IPS DF 4.7 (cell line): ENCODE measurements at regions not wholly inside any gene's neighbourhood (a gene's known extent, or its start where the extent isn't known, plus 50 kb on each side); places are given as distances from the start of the nearest gene placed in this dataset.

Experiments used
- DNase-seq: peaks from one replicate; pipeline ENCODE4 v3.0.0-alpha.2; 2013; ENCODE audit warnings: low spot score; ENCODE audit errors: extremely low read depth

DNA sequence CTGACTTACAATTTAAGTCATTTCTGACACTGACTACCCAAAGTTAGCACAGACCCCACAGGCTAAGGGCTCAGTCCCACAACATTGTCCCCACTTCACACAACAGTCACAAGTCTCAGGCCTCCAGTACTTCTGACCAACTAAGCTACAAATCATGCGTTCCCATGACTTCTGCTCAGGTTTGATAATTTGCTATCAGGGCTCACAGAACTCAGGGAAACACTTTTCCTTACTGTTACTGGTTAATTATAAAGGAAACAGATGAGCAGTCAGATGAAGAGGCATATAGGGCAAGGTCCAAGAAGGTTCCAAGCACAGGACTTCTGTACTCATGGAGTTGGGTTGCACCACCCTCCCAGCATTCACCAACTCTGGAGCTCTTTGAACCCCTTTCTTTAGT, 151.2 kb upstream of the TNR start:
- DNase-seq: no peak

DNA sequence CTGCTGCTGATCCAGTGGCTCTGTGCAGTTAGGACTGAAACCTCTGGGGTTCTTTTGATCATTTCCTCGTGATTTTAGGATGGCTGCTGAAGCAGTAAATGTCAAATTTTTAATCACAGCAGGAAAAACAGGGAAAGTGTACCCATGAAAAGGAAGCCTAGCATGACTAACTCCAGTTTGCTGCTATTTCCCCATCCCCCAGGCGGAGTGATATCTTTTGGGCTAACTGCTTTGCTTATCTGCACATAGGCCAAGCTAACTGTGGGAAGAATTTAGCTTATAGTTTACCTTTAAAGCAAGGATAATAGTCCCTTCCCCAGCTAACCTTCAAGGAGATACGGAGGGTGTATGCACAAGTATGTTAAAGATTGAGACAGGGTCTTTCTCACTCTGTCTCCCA, 149.8 kb upstream of the TNR start:
- no peak for DNase-seq

DNA sequence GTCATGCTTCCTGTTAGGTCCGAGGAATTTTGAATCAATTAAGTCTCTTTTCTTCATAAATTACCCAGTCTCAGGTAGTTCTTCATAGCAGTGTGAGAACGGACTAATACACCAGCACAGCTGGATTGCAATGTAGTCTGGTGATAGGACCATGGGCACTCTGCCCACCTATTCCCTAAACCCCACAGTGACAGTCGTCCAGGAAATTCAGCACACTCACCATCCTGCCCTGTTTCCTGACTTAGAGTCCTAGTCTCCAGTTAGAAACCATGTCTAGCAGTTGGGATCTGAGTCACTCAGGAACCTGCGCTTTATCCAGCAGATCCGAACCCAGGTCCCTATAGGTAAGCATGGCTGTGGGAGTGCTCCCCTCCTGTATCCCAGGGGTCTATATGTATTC, 149.3 kb upstream of the TNR start:
- no peak for DNase-seq

DNA sequence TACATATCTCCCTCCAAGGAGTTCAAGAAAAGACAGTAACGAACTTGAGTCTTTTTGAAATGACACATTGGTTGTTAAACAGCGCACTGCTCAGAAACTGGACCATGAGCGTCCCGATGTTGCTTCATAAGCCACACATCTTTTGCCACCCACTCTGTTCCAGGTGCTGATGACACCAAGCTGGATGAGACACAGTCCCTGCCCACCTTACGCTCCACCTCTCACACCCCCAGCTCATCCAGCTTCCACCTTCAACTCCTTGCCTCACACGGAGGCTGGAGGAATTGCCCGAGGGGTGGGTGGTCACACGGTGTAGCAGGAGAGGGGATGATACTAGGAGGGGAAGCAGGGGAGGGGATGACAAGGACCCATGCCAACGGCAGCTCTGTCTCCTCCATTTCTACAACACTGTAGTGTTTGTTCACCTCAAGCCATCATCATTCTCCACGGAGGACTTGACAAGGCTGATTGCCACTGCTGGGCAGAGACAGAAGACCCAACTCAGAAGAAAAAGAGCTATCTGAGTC, 148.5 kb upstream of the TNR start:
- DNase-seq: no peak

DNA sequence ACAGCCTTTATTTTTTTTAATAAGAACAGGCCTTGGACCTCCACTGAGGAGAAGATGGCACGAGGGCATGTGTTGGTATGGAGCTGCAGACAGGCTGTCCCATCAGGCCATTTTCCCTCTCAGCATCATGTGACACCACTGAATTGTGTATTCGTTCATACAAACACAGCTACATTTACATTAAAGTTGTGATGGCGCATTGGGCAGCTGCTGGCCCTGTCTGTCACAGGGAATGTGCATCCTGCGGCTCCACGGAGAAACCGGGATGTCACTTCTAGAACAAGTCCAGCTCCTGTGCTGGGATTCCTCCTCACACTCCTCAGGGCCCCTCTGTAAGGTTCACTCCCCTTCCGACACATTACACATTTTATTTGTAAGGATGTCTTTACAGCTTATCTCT, 147.6 kb upstream of the TNR start:
- no peak for DNase-seq

DNA sequence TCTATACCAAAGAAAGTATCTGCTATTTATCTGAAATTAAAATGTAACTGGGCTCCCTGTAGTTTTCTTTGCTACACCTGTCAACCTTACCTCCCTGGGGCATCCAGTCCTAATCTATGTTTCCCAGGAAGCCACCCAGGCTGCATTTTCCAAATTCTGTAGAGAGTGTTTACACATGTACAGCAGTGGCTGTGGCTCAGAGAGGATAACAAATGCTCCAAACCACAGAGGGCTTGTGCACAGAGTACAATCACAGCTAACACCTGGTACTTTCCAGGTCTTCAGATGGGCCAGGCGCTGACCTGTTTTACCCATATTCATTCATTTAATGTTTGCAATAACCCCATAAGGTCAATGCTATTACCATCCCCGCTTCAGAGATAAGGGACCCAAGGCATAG, 146.5 kb upstream of the TNR start:
- no peak for DNase-seq

DNA sequence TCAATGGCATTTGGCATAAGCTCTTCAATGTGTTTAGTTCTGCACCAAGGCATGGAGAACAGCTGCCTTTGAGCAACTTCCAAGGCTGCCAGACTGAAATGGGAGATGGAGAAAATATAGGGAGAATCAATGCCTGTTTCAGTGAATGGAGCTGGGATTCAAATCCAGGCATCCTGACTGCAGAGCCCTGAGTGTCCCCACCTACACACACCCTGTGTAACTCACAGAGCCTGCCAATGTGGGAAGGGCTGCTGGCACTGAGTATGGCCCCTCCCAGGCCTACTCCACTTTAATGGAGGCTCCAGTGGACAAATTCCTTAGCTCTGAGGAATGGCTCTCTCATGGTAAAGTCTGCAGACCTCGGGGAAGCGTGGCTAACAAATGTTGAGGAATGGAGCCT, 145.6 kb upstream of the TNR start:
- no peak for DNase-seq

DNA sequence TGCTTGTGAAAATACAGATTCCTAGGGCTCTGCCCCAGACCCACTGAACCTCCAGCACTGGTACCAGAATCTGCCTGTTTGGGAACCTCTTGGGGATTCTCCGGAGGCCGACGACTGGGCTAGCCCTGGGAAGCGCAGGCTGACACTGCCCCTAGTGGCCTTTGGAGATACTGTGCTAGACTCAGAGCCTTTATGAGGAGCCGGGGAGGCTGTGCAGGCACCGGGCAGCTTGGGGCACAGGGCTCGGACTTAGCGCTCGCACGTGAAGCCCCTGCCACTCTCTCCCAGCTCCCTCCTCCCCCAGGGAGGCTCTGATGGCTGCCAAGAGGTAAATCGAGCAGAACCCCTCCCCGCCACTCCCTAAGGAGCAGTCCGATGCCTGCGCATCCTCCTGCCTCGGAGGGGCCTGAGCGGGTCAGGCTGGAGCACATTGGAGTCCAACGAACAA, 144.6 kb upstream of the TNR start:
- peak; percentile 78 for DNase-seq

DNA sequence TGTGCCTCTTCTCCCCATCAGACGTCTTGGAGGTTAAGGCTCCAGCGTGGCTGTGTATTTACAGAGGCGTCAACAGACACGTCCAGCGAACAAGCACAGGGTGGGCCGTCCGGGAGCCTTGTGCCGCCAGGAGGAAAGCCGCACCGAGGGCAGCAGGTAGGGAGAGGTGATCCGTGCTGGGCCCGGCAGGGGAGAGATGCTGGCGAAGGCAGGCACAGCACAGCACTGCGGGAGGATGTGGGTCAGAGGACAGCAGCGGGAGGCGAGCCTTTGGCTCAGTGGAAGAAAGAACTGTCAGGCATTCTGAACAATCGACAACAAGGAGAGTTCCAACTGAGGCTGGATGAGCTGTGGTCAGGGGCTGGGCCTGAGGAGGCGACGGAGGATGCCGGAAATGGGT, 144.1 kb upstream of the TNR start:
- DNase-seq: no peak

DNA sequence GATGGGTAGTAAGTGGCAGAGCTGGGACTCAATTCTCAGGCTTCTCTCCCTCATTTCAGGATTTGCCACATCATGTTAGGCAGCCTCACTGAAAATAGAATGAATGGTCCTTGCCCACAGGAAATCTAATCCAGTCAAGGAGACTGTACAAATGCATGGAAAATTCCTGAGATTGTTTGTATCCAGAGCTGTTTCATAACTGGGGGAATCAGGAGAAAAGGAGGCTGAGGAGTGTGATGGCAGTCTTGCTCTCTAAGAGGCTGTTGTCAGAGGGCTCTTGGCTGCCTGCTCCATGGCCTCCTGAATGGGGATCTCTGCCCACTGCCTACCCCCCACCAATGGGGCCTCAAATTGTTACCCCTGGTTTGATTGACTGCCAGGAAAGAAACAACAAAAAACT, 141.9 kb upstream of the TNR start:
- no peak for DNase-seq

DNA sequence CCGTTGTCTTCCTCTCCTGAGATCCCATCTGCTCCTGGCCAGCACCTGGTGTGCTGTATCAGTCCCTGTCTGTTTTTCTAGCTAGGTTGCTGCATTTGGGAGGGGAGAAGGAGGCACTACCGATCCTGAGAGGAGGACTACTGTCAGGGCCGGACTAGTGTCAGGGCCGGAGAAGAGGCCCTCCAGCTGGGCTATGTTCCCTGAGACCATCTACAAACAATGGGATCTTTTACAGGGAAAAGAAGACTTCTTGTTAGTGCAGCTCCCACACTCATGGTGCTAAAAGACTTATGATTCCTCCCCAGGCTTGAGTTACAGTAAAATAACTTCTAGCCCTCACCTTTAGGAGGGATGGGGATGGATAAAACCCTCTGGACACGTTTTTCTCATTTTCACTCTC, 141.0 kb upstream of the TNR start:
- DNase-seq: no peak

DNA sequence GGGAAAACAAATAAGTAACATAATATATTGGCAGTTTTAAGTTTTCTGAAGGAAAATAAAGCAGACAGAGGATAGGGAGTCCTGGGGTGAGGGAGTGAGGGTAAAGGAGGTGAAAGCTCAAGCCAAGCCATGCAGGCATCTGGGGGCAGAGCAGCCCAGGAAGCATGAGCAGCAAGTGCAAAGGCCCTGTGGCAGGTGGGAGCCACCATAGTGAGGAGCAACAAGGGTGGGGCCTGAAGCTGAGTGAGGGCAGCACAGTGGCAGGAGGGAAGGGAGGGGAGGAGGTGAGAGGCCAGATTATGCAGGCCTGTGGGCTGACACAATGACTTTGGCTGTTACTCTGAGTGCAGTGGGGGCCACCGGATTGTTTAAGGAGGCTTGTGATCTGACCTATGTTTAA, 138.8 kb upstream of the TNR start:
- no peak for DNase-seq

DNA sequence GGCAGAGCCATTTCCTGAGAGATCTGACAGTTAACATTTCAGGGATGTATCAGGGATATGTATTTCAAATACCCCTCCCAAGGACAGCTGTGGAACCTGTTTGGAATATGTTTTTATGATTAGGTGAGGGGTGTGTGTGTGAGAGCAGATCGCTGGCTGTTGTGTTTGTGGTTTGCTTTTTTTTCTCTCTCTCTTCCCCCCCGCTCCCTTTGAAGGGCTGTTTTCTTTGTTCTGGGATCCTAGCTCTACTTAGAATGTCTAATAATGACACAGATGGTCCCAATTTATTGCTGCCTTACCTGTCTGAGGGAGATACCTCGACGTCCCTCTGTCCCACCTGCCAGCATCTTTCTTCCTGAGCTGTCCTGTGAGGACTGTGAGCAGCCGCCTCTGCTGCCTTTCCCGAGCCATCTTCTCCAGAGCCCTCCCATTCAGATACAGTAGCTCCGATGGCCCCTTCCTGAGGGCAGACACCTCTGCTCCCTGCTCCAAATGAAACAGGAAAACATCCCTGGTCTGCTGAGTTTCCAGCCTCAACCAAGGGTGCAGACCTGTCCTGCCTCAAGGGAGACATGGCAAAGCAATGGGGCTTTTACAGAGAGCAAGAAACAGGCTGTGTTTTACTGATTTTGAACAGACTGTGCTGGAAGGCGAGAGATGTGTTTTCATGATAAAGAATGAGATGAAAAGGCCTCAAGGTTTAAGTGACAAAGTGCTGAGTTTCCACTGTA, 138.0 kb upstream of the TNR start:
- DNase-seq: no peak

DNA sequence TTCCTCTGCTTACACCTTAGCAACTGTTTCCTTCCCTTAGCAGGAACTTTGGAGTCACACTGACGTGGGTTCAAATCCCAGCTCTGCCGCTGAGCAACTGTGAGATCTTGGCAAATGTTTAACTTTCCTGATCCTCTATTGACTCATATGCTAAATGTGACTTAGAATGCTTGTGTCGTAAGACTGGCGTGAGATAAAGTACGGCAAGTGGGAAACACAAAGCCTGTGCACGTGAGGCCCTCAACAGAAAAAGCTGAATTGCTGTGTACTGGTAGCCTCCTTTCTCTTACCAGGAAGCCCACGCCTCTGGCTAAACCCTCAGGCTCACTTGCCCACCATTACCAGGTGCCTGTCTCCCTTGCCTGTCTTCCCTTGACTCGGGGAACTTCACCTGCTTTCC, 135.4 kb upstream of the TNR start:
- no peak for DNase-seq

DNA sequence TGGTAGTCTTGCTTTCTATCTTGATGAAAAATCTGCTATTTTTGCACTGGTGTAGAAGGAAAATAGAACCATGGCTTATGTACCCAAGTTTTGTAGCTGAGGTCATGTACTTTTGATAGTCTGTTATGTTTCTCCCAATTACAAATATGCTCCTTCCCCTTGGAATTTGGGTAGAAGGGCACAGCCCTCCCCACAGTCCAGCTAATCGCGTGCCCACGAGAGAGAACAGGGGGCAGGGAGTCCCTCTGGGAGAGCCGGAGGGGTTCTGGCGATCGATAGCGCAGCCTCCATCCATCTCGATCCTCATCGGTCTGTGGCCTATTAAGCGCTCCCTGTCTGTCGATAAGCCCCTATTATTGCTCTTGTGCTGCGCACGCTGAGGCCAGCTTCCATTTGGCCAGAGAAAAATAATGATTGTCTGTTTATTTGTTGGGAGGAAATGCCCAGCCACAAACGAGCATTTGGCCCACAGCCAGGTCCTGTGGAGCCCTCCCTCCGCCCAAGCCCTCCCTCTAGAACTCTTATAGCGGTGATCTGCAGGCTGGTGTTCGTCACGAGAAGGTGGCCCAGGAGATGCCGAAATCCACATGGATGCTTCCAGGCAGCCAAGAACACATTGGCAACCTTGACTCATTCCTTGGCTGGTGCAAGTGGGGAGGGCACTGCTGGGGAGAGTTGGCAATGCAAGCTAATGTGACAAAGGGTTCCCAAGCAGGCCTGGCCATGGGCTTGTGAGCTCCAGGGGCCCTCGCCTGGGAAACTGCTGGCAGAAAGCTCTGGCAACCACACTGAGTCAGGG, 134.7 kb upstream of the TNR start:
- no peak for DNase-seq

DNA sequence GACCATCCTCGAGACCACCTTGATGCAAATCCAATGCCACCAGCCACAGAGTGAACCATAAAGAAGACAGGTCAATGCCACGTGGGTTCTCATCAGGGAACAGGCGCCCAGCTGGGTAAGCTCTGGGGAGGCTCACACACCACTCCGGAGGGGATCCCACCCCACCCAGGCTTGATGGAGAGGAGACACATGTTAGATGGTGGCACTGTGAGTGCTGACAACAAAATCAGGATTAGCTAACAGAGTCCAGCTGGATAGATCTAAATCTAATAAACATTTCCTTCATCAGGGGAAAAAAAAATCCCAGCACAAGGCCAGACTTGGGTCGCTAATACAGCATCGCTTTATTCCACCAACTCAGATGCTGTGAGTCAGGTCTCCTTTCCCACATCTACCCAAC, 132.2 kb upstream of the TNR start:
- DNase-seq: no peak

DNA sequence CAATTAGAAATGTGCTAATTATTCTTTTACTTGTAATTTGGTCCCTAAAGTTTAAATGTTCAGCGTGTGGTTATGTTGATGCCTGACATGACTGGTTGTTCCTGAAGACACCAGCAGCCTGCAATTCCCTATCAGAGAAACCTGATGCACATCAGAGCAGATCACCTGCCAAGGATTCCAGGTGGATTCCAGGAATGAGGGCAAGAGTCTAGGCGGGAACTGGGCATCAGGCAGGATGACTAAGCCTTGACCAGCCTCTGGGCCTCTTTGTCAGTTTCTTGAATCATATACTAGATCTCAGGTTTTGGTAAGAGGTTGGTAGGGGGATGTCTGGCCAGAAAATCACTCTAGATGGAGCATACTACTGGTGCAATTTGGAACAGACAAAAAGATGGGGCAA, 130.7 kb upstream of the TNR start:
- DNase-seq: no peak

DNA sequence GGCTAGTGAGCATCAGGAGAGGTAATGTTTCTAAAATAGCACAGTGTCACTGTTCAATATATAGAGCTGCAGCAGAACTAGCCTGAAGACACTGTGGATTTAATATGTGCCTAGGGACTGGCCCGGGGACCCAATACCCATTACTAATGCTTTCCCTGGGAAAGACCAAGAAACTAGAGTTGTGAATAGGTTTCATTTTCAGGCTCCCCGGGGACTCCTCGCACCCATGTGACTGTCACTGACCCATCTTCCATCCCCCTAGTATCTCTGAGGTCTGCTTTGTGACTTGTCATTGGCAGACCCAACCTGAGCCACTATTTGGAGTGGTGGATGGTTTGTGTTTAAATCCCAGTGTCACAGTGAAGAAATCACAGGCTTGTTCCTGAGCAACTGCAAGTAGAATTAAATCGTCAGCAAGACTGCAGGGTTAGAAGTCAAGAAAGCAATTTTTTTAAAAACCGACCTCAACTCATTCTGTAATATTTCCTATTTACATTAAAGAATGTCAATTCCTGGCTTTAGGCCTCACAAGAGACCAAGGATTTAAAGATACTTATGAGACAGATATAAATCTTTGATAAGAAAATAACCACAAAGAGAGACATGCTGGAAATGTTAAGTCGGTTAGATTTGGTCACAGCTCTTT, 130.0 kb upstream of the TNR start:
- DNase-seq: no peak

DNA sequence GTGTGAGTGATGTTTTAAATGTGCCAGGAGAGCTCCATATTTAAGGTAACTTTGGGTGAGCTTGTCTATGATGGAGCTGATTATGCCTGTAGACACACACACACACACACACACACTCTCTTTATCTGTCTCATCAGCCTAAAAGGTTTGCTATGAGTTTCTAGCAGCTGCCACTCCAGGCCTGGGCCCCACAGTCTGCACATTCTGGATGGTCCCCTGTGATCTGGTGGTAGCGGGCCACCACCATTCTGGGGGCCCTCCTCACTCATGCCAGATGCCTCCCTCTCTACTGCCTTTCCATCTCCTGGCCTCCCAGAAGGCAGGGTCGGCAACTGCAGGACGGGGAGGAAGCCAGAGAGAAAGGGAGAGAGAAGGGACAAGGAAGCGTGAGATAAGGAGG, 129.2 kb upstream of the TNR start:
- DNase-seq: no peak

DNA sequence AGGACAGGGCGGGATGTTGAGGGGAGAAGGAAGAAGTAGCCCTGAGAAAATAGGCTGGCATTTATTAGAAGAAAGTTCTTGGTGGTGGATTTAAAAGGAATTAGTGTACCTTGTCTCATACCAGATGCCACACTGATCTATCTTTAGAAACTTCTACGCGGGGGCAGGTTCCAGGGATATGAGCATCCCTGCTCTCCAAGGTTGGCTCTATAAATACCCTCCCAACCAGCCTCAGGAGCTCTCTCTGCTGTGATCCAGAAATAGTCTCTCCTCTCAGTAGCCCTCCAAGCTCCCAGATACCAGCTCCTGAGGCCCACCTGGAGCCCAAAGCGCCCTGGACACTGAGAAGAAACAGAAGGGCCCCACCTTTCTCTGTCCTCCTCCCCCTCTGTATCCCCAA, 128.3 kb upstream of the TNR start:
- DNase-seq: no peak

DNA sequence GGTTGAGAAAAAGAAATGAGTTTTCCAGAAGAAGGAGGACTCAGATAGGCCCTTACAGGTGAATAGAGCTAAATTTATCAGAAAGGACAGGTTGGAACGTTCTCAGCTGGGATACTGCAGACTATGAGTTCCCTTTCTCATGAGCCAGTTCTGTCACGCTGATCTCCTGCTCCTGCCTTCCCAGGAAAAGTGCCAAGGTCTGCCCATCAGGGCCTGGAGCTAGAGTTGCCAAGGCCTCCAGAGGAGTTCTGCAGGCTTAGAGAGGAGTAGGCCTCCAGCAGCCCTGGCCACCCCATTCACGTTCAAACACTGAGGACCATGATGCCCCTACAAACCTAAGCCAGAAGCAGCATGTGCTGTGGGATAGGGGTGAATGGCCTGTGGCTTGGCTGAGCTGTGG, 126.8 kb upstream of the TNR start:
- no peak for DNase-seq

DNA sequence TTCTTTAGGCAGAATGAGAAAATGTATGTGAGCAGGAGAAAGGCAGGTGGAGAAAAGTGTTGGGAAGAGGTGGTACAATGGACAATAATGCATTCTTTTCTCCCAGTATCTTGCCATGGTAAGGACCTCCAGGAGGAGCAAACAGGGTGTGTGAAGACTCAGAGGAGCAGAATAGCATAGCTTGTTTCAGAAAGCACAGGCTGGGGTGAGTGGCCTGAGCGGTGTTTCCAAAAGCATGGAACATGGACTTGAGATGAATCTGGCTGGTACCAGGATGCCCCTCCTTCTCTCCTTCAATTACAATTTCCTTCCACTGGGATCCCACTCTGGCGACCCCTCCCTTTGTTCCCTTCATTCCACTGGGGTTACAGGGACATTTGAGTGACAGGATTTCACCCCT, 123.4 kb upstream of the TNR start:
- no peak for DNase-seq
